Activated CD4-positive, alpha-beta T cell treated with anti-CD3 and anti-CD28 coated beads, Interleukin-2, amount 50 U/mL, for 16 hours (primary cell): ENCODE measurements at regions not wholly inside any gene's neighbourhood (a gene's known extent, or its start where the extent isn't known, plus 50 kb on each side); places are given as distances from the start of the nearest gene placed in this dataset.

Experiments used
- DNase-seq: peaks from one replicate; pipeline ENCODE4 v3.0.0-alpha.2; 2020

- no peak for DNase-seq
Observed at GRCh38 chr2:121902171-121902591, 146.7 kb downstream of the TSN start.

- DNase-seq, result no peak
Observed at GRCh38 chr2:121902616-121903015, 147.2 kb downstream of the TSN start.

GRCh38 chr2:121903037-121903689, 147.7 kb downstream of the TSN start:
- DNase-seq, result no peak

GRCh38 chr2:121904656-121905055, 149.2 kb downstream of the TSN start:
- DNase-seq, result no peak

- DNase-seq, result no peak
Observed at GRCh38 chr2:121905201-121905600, 149.8 kb downstream of the TSN start.

GRCh38 chr2:121906170-121906569, 150.7 kb downstream of the TSN start:
- DNase-seq, result no peak

GRCh38 chr2:121907928-121908327, 152.5 kb downstream of the TSN start:
- no peak for DNase-seq

GRCh38 chr2:121910139-121910538, 154.7 kb downstream of the TSN start:
- no peak for DNase-seq

- DNase-seq, result no peak
Observed at GRCh38 chr2:121911036-121911435, 155.6 kb downstream of the TSN start.

- DNase-seq, result no peak
Observed at GRCh38 chr2:121917143-121917542, 161.7 kb downstream of the TSN start.

GRCh38 chr2:121918231-121918630, 162.8 kb downstream of the TSN start:
- no peak for DNase-seq

- no peak for DNase-seq
Observed at GRCh38 chr2:121919803-121920202, 164.4 kb downstream of the TSN start.

GRCh38 chr2:121925466-121925865, 170.0 kb downstream of the TSN start:
- DNase-seq, result no peak

GRCh38 chr2:121943285-121943684, 187.8 kb downstream of the TSN start:
- no peak for DNase-seq

- no peak for DNase-seq
Observed at GRCh38 chr2:121944072-121944831, 188.8 kb downstream of the TSN start.

- DNase-seq, result no peak
Observed at GRCh38 chr2:121947674-121948073, 192.2 kb downstream of the TSN start.

GRCh38 chr2:121949271-121949670, 193.8 kb downstream of the TSN start:
- DNase-seq, result no peak

GRCh38 chr2:121955426-121955825, 200.0 kb downstream of the TSN start:
- DNase-seq, result no peak

GRCh38 chr2:121955872-121956271, 200.4 kb downstream of the TSN start:
- DNase-seq, result no peak

- DNase-seq, result no peak
Observed at GRCh38 chr2:121960251-121960650, 204.8 kb downstream of the TSN start.

- DNase-seq, result no peak
Observed at GRCh38 chr2:121961761-121962160, 206.3 kb downstream of the TSN start.

GRCh38 chr2:121965661-121966060, 210.2 kb downstream of the TSN start:
- DNase-seq, result no peak

GRCh38 chr2:121966663-121967062, 211.2 kb downstream of the TSN start:
- no peak for DNase-seq

GRCh38 chr2:121969166-121969565, 213.7 kb downstream of the TSN start:
- no peak for DNase-seq
